ENCODE measurements at regions not wholly inside any gene's neighbourhood (a gene's known extent, or its start where the extent isn't known, plus 50 kb on each side); places are given as distances from the start of the nearest gene placed in this dataset.

DNA sequence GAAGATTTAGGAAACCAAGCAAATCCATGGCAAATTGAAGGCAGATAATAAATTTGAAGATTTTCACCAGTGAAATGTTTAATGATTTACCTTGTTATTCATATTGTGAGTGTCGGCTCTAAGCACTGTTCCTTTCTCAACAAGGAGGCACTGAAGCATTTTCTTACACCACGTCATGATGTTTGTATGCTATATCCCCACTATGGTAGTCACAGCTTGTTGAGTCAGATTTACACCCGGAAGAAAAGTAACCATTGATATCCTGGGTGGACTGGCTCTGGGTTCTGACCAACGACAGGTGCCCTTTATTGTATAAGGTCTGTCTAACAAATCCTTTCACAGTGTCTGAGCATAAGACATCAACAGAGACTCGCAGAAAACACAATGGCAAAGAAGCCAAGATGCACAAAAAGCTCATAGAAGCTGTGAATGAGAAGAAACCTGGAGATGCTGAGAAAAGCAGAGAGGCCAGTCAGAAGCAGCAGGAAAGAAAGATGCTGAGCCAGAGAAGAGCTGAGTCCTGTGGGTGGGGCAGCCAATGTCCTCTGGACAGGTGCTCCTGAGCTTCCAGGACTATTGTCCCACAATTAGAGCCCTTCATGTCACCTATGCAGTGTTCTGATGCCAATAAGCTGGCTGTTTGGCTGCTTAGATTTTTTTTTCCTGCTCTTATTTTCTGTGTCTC, 49.7 kb upstream of the ARHGAP5 start:
- no peak for DNase-seq

All from femur (tissue), 1 donor.